ENCODE measurements at regions not wholly inside any gene's neighbourhood (a gene's known extent, or its start where the extent isn't known, plus 50 kb on each side); places are given as distances from the start of the nearest gene placed in this dataset.

- TF ChIP-seq CTCF (IDR thresholded peaks at IDR 0.05) = no peak
- no peak for TF ChIP-seq EP300 (IDR thresholded peaks at IDR 0.05)
- no peak for TF ChIP-seq POLR2A (IDR thresholded peaks at IDR 0.05)
Observed at GRCh38 chr2:78701546-78701945, 324.0 kb upstream of the REG3G start.

Measured in sigmoid colon (tissue), 4 donors.